ENCODE measurements at regions not wholly inside any gene's neighbourhood (a gene's known extent, or its start where the extent isn't known, plus 50 kb on each side); places are given as distances from the start of the nearest gene placed in this dataset.

DNA sequence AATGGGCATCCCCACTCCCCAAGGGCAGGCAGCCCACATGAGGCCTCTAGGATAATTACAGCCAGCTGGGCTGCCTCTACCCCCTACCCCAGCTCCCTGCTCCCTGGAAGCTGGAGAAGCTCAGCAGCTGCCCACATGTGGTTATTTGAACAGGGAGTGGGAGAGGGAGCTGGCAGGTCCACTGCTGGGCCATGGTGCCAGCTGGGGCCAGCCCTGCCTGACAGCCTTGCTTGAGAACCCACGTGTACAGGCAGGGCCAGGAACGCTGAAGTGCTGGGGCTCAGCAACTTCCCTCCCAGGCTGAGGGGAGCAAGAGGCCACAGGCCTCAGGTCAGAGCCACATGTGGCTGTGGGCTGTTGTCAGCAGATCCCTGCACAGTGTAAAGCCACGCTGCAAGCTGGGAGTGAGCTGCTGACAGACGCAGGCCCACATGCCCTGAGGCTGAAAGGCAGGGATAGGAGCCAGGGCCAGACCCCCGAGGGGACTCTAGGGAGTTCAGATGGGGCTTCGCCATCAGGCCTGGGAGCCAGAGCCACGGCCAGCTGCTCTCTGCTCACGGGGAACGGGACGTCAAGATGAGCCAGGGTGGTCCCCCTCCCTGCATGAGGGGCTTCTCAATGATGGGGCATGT lies 129.0 kb downstream of the SYF2 start:
- DNase-seq, result no peak

DNA sequence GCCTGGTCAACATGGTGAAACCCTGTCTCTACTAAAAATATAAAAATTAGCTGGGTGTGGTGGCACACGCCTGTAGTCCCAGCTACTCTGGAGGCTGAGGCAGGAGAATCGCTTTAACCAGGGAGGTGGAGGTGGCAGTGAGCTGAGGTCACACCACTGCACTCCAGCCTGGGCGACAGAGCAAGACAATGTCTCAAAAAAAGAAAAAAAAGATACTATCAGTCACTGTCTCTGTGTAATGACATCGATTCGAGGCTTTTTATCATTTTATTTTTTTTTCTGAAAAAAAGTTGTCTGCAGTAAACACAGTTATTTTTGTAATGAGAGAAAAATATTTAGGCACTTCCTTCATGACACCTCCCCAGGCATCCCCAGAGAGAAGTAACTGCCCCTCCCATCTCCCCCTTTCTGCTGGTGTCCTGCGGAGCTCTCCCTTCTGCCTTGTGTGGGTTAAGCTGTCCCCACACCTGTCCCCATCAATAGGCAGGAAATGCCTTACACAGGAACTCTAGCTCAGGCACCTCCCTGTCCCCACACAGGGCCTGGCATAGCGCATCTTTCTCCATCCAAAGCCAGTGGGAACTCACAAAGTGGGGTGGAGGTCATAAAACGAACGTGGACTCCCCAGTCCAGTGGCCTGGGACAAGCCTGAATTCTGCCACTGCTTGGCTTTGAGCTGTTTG lies 132.0 kb downstream of the SYF2 start:
- DNase-seq, result no peak

DNA sequence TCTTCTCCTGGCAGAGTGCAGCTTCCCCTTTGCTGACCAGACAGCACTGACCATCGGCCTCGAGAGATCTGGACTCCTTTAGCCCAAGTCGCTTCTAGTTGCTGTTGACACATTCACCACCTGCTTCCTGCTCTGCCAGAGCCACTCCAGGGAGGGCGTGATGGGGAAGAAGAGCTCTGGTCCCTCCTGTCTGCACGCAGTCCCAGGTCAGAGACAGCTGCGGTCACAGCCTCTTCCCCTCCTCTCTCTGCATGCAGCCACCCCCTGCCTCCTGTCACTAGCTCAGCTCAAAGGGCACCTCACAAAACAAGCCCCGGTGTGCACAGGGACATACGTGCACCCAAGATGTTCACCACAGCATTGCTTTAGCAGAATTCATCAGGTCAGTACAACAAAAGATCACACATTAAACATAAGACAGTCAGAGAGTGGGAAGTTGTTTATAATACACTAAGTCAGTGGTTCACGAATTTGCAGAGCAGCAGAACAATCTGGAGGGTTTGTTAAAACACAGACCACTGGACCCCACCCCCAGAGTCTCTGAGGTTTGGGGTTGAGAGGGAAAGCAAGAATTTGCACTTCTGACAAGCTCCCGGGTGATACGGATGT lies 132.9 kb downstream of the SYF2 start:
- peak; percentile 58 for DNase-seq

DNA sequence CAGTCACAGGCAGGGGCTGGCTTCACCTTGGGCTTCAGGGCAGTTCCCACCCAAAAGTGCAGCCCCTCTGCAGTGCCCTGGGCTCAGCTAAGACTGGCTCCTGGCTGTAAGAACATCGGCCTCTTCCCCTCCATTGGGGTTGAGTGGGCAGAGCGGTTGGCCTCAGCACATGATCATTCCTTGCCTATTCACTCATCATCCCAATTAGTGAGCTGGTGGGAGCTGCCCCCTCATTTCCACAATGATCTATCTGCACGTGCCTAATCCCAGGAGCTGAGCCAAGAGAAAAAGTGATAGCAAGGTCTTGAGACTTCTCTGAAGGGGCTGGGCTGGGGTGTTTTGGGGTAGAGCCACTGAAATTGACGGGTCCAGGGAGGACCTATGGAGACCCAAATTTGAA lies 133.6 kb downstream of the SYF2 start:
- peak; percentile 34 for DNase-seq

DNA sequence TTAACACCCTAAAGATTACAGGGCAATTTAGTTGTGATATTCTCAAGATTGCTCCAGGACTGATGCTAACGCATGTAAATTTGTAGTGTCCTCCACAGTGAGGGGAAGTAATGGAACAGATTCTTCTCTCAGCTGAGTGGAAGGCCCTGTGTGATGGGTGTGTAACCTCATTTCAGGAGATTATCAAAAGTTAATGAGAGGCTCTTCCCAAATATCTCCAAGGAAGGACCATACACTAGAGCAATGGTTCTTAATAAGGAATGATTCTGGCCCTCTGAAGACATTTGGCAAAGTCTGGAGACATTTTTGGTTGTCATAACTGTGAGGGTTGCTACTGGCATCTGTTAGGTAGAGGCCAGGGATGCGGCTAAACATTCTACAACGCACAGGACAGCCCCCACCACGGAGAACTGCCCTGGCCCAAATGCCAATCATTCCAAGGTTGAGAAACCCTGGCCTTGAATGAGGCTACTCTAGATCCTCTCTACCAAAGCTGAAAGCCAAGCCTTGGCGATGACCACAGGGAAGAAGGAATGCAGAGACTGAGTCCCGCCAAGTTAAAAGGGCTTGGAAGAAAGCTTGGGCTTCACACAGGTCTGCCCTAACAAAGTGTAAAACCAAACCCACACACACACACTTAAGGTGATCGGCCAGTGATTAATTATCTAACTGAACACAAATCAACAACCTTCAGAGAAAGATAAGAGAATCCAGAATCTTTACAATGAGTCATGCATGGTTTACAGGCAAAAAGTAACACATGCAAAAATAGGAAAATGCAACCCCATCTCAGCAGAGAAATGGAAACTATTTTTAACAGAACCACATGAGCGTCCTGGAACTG lies 135.8 kb downstream of the SYF2 start:
- peak; percentile 32 for DNase-seq

DNA sequence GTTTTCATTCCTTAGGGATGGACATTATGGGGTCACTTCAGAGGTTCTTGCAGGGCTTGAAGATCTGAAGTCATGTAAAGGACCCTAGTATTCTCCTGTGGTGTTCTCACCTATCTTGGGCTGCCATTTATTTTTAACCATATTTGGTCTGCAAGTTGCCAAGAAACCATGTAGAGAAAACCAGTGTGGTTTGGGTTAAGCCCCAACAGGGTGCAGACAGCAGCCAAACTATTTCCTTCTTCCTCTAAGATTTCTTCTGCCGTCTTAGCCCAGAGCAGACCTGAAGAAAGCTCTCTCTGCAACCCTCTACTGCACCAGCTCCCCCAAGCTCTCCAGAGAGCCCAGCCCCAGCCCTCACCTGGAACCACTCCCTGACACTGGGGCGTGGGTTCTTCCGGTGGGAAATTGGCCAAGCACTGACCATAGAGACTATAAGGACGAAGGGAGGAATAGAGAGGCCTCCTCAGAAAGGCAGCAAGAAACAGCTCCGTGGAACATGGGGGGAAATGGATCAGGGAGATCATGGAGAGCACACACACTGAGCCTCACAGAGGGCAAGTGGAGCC lies 136.6 kb downstream of the SYF2 start:
- DNase-seq, result no peak

DNA sequence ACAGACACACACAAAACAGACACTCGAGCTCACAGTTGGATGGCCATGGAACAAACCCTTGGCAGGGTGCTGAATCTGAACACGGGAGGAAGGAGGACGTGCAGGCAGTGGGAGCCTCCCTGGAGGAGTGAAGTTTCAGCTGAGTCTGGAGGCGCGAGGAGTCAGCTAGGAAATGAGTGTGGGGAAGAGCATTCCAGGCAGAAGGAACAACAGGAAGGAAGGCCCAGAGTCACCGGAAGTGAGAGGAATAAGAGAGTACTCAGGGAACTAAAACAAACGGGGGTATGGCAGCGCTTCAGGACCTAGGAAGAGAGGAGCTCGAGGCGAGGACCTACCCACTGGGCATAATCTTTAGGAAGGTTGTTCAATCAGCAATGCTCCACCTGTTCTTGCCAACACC lies 137.3 kb downstream of the SYF2 start:
- no peak for DNase-seq

DNA sequence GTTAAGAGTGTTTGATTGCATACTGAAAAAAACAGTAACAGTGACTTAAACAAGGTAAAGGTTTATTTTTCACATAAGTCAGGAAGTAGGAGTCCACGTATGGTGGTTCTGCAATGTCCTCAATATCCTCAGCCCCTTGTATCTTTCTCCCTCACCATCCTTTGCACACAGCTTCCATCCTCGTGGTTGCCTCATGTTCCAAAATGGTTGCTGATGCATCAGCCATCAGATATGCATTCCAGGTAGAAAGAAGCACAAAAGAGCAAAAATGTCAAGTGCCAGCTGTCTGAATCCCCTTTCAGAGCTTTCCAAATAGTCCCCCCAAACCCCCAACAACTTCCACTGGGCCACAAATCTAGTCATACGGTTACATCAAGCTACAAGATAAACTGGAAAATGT lies 138.1 kb downstream of the SYF2 start:
- no peak for DNase-seq

DNA sequence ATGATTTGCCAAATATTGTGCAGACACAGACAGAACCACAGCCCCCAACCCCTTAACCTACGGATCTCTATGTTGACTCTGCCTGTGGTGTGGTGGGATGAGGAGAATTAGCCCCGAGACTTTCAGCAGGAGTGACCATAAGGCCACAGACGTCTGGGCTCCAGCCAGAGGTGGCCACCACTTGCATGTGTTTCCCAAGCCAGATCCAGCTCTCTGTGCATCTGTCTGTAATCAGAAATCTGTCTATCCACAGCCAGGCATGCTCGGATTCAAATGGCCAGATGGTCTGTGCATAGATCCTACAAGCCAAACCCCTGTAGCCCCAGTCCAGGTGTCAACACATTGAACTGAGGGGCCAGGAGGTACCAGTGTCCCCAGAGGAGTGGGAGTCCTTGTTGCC lies 140.6 kb downstream of the SYF2 start:
- DNase-seq, result no peak

DNA sequence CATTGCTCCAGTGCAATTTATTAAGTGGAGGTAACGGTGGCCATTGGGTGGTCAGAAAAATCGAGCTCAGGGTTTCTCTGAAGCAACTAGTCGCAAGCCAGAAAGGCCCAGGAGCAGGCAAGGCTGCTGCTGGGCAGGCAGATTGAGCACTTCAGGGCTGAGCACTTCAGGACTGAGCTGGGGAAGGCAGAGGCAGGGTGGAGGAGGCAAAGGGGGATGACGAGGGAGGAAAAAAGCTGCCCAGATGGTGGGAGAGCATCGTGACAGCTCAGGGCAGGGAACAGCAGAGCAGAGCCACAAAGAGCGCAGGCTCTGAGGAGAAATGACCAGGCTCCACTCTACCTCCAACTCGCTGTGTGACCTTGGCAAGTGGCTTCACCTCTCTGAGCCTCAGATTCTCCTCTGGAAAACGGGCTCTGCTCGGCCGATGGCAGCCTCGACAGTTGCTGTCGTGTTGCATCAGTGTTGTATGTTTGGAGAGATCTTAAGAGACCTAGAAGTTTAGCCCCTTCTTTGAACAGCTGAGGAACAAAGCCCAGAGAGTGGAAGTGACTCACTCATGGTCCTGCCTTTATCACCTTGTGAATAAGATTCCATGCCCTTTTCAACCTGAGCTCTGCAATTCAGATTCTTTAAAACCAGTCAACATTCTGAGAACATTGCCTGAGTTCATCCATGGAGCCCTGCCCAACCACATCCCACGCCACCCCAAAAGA lies 141.4 kb downstream of the SYF2 start:
- no peak for DNase-seq

DNA sequence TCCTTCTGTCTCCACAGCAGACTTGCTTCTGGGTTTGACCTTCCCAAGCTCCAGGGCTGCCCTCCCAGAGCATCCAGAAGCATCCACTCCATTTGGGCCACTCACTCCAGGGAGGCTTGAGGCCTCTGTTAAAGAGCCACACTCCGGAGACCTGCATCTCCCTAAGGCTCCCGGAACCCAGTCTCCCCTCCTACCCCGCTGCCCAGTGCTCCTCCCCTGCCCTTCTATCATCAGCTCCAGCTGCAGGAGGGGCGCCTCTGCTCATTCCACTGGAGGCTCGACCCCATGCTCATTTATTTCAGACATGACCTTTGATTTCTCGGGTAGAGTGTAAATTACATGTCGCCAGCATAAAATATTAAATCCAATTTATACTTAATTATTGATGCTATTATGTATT lies 142.5 kb downstream of the SYF2 start:
- no peak for DNase-seq

DNA sequence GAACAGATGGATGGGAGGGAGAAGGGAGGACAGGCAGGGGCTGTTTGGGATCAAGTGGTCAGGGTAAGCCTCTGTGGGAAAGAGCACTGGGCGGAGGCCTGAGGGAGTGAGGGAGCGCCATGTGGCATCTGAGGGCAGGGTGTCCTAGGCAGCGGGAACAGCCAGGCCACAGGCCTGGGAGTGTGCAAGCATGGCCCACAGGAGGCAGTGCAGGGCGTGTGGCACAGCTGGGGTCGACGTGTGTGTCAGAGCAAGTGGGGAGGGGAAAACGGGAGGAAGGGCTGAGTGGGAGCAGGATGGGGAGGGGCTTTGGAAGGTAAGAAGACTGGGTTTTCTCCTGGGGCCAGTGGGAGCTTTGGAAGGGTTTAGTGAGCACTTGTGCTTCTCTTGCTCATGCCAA lies 143.4 kb downstream of the SYF2 start:
- no peak for DNase-seq

DNA sequence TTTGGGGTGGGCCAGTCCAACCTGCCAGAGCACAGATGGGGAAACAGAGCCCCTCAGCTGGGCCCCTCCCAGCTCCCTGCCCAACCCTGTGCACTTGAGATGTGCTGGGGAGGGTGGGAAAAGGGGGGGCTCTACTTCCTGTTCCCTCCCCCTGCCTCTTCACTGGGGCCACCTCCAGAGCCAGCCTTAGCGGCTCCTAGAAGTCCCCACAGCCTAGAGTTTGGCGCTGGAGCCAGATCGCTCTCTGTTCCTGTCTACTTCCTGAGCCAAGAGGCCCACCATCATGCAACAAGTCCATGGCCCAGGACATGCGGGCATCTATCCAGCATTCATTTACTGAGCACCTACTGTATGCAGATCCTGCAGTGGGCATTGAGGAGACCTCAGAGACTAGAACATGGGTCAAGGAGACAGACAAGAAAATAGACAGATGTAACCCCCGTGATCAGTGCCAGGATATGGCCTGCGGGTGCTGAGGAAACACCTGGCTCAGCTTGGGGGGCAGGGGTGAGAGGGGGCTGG lies 144.1 kb downstream of the SYF2 start:
- no peak for DNase-seq

DNA sequence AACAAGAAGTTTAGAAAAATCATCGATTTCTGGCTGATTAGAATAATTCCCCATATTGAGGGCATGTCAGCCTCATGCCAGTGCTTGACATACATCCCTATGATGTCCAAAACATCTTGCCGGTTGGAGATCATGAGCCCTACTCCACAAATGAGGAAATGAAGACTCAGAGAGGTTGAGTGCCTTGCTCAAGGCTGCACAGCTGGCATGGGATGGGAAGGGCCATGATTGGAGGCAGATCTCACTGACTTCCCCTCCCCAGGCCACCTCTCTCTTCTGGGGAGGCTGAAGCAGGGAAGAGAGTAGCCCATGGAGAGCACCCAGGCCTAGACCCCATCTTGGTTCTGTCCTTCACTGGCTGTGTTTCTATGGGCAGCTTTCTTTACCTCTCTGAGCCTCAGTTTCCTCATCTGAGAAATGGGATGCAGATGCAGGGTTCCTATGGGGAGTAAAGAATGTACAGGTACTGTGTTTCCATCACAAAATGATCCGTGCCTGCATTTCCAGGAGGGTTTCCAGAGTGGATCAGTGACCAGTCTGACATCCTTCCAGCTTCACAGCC lies 145.7 kb downstream of the SYF2 start:
- no peak for DNase-seq

DNA sequence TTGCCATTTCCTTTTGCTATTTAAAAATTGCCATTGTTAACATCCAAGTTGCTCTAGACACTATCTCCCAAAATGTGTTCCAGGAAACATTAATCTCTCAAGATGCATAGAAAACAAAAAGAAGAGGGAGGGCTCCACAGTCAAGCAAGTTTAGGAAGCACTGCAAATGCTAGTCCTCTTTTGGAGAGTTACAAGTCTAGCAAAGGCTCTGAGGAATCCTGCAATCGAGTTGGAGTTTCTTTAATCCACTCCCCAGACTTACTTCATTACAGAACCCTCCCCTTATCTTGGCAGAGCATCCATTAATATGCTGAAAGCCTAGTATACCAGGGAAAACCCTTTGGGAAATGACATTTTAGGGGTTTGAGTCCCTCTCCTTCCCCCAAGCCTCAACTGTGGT lies 147.9 kb downstream of the SYF2 start:
- DNase-seq, result no peak

DNA sequence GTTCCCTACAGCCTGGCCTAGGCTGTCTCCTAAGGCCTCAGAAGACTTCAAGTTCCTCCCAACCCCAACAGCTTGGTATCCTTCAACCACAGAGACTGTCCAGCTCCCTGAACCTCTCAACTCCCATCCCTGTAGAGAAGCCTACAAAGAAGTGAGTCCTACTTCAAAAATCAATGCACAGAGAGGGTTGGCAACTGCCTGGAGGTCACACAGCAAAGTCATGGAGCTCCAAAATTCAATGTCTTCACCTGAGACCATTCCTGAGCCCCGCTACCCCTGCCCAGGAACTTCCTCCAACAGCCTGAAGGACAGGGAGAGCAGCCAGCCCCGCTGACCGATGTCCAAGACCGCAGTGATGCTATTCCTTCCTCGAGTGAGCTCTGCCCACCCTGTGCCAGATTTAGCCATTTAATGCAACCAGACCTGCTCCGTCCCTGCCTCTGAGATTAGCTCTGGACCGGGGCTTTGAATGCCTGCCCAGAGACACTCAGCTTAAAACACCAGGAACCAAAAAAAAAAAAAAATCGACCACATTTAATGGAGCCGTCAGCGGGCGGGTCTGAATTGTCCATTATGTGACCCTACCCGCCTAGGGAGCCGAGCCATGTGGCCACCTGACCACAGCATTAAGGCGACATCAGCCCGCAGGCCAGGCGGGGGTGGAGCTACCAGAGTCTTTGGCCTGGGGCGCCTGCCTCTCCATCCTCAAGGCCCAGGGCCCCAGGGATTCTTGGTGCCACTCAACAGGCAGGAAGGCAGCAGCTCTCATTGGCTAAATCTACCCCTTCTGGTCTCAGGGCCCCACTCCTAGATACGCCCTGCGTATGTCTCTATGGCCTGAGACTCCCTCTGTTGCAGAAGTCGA lies 148.6 kb downstream of the SYF2 start:
- no peak for DNase-seq

DNA sequence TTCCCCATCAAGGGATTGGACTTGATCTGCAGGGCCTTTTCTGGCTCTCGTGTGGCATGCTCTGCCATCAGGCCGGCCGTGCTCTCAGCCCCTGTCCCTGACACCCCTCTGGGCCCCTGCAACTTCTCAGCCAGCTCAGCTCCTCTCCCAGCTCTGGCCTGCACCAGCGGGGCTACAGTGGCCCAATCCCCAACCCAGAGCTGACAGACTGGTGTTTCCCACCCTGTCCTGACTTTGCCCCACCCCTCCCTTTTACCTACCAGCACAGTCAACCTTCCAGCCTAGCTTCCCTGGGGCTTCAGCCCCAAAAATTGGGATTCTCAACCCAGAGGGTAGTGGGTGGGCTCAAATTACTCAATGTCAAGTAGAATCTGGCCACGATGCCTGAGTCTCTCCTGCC lies 149.3 kb downstream of the SYF2 start:
- no peak for DNase-seq

DNA sequence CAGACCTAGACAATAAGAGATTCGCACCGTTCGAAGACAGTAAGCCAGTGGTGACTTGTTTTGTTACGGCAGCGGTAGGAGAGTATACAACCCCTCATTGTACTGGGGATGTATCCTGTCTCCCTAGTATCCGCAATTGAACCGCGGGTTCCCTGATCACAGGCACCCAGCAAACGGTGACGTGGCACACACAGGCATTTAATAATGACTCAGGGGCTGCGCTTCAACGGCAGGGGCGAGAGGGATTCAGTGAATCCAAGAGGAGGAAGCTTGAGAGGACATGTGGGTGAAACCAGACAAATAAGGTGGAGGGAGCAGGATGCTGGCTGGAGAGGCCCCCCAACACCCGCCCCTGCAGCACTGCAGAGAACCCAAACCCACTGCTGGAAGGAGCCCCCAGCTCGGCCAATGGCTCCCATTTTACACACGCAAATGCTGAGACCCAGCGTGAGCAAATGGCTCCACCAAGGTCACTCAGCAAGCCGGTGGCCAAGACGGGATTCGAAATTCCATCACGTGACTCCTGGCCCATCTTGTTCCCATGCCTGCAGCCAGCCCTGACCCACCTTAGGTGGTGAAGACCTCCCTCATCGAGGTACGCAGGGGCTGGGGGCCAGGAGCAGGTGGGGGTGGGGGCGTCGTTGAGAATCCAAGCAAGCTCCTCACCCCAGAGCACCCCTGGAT lies 149.9 kb downstream of the SYF2 start:
- DNase-seq, result no peak

DNA sequence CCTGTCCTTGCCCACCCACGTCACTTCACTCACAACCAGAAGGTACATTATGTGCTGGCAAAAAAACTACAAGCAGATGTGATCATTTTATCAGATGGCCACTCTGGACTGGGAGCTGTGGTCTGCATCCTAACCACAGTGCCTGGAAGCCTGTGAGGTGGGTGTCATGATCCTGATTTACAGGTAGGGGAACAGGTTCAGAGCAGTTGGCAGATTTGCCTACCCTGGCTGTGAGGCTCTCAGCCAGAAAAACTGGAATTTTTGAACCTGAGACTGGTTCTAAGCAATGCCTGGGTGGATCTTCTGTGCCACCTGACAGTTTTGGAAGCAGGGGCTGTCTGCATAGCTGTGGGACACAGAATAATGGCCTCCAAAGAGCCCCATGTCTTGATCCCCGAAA lies 150.8 kb downstream of the SYF2 start:
- DNase-seq, result no peak
